NCI-H2029 treated with DMSO at 0.1 percent for 48 hours (cell line): ENCODE measurements at regions not wholly inside any gene's neighbourhood (a gene's known extent, or its start where the extent isn't known, plus 50 kb on each side); places are given as distances from the start of the nearest gene placed in this dataset.
"Not testable (repeated sequence)": the region's sequence is repeated elsewhere in the genome, so short reads cannot be mapped to it uniquely, and the experiment has no call there.

Experiments used
- DNase-seq: peaks from one replicate; lab custom pipeline; 2025; lab: John Stamatoyannopoulos, UW

DNA sequence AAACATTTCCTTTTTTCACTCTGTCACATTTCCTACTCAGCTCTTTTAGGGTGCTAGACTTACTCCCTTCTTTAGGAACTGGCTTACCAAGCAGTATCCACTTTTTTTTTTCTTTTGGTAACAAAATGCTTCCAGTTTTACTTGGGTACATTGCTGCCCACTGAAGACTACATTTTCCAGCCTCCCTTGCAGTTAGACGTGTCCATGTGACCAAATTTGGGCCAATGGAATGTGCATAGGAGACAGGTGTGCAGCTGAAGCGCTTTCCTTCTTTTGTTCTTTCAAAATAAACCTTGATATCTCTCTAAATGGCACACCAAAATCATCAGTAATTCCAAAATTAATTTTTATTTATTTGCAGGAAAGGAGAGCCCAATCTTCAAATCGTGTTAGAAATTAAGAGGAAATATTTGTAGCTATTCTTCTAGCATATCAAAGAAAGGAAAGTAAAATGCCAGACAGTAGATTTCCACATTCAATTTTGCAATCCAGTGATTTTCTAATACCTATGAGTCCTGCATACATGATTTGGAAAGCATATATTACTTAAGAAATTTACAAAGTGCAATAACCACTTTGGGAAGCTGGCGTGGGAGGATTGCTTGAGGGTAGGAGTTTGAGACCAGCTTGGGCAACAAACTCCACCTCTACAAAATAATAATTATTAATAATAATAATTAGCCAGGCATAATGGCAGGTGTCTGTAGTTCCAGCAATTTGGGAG, 422.0 kb upstream of the FRG2C start:
- DNase-seq: no peak

DNA sequence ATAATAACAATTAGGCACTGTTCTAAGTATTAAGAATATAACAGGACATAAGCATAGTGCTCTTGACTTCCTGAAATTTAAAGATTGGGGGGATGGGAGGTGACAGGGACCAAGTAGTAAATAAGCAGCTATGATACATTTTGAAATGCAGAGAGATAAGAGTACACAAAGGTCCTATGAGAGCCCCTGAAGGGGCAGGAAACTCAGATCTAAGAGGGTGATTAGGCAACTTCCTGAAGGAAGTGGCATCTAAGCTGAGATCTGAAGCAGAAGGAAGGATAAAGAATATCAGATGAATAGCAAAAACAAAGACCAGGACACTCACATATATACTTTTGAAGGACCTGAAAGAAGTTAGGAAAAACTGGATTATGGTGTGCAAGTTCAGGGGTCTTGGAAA, 415.2 kb upstream of the FRG2C start:
- no peak for DNase-seq

DNA sequence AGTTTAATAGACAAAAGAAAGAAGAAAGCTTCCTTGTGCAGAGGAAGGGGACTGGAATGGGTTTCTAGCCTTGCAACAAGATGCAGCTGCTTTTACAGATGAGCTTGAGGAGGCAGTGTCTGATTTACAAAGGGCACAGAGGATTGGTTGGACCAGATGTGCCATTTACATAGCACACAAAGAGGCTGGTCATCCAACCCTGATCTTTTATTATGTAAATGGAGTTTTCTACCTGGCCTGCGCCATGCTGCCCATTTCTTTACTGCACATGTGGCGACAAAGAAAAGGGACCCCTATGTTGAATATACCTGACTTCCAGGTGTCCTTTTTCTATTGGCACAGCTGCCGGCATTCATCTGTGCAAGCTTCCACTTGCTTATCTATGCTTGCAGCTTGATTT, 409.4 kb upstream of the FRG2C start:
- DNase-seq: no peak

DNA sequence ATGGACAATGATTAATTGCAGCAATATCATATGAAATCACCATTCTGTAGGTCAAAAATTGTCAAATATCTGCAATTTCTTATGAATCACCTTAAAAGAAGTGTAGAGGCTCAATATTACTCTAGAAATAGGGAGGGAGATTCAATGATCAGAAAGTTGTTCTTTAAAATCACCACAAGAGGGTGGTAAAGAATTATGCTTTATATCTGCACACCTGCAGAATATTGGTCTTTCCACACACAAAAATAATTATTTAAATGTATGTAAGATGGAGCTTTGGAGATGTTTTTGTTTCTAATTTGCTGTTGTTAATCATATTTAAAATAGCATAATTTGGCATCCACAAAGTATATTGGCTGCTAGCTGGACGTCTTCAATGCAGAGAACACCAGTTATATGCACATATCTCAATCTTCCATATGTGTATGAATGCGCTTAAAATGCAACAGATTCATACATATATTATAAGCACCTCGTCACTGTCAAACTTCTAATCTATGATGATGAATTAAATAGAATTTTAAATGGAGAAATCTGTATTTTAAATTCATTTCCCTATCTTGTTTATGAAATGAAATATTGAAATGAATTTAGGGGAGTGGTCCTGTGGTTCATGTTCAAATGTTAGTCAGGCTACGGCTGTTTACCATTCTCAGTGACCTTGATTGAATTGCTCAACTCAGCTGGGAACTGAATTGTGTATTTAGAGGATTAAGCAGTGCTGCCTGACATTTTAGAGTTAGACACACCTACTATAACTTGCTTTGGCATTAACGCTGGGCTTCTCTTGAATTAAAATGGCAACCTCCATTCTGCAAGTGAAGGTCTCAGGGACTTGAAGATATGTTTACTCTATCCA, 405.1 kb upstream of the FRG2C start:
- not testable (repeated sequence) for DNase-seq

DNA sequence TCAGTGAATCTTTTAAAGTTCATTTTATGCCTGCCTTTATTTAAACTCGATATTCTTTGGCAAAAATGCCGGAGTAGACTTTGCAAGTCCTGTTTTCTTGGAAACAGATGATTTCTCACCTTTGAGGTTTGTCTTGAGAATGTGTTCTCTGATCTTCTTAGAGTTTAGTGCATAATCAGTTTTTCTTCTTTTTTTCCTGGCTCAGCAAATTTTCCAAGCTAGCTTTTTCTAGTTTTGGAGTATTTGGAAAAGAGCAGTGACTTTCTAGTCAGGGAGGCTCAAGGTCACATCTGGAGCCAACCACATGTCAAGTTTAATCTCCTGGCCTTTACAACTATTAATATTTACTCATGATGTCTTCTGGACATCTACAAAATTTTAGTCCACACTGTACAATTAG, 403.2 kb upstream of the FRG2C start:
- DNase-seq: not testable (repeated sequence)

DNA sequence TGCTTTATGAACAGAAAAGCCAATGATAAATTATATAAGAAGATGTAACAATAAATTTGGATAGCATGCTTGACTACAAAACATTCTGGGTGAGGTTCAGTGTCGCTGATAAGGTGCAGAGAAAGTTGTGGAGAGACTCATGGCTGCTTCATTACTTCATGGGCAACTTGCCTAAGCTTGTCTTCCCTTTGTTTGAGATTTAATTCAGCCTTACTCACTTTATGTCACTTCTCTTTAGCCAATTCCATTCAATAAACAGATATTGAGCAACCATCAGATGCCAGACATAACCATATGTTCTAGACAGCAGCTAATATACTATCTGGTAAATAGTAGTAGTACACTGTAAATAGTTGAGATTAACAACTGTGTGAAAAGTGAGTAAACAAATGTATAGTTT, 401.5 kb upstream of the FRG2C start:
- DNase-seq: no peak

DNA sequence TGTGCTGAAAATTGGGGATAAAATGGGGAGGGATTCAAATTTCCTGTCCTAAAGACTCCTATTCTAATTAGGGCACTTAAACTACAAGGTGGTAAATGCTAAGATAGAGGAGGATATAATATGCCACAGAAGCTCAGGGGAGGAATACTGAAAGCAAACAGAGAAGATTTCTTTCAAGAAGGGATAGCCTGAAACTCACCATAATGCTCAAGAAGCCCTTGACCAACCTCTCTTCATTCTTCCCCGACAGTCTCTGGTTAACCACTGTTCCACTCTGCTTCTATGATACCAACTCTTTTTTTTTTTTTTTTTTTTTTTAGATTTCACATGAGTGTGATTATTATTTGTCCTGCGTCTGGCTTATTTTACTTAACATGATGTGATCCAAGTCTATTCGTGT, 398.2 kb upstream of the FRG2C start:
- no peak for DNase-seq

DNA sequence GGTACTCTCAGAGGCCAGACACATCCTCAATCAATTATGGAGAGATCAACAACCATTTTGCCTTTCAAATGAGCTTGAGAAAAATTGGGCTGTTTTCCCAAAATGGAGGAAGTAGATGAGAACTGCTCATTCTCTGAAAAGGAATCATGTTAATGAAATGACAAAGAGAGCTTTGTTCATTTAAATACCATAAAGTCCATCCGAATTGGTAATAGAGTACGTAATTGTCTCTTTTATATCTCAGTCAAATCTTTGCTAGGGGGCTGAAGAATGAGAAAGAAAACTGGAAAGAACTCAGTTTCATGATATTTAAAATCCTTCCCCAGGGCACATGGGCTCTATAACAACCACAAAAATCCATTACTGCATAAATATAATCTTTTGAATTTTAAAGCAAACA, 395.6 kb upstream of the FRG2C start:
- DNase-seq: not testable (repeated sequence)

DNA sequence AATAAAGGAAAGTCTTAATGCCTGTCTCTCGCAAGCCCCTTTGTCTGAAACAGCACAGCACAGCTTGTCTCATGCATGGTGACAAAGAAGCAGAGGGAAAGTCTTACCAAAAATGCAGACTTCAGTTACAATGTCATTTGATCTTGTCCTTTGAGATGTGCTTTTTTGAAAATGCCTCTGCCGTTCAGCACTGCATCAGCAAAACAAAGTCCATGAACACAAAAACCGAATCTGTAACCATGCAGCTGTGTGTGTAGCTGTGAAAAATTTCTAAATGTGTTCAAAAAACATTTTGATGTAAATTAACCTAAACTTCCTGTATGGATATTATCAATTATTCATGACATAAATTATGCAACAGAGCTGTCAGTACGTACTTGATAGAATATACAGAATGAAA, 391.9 kb upstream of the FRG2C start:
- not testable (repeated sequence) for DNase-seq

DNA sequence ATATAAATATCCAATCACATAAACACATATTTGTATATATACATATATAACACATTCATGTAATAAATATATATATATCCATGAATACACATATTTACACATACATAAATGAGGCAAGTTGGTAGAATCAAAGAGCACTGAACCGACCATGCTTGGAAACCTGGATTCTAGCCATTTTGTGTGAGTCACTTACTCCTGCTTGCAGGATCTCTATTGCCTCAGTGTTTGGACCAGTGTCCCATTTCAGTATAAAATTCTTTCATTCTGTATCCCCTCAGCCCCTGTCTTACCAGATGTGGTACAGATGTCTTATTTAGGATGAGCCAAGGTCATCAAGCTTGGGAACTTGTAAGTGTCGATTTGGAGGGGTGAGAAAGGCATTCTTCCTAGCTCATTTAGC, 391.4 kb upstream of the FRG2C start:
- no peak for DNase-seq

DNA sequence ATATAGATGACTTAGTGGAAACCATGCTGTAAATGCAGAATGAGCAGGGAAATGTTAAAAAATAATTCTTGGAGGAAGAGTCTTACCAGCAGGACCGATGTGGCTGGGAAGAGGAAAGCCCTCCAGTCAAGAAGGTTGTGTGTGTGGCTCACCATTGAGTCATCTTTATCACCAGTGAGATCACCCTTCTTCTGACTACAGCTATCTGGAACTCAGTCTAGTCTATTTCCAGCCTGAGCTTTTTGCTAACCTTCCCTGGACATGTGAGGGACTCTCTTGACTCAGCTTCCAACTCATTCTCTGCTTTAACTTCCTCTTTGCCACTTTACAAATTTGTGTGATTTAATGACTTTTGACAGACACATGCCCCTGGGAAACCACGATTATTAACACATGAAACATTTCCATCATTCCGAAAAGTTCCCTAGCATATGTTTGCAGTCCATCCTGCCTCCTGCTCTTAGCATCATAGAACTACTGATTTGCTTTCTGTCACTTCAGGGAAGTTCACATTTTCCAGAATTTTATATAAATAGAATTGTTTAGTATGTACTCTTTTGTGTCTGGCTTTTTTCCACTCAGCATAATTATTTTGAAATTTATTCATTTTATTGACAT, 378.5 kb upstream of the FRG2C start:
- DNase-seq: not testable (repeated sequence)

DNA sequence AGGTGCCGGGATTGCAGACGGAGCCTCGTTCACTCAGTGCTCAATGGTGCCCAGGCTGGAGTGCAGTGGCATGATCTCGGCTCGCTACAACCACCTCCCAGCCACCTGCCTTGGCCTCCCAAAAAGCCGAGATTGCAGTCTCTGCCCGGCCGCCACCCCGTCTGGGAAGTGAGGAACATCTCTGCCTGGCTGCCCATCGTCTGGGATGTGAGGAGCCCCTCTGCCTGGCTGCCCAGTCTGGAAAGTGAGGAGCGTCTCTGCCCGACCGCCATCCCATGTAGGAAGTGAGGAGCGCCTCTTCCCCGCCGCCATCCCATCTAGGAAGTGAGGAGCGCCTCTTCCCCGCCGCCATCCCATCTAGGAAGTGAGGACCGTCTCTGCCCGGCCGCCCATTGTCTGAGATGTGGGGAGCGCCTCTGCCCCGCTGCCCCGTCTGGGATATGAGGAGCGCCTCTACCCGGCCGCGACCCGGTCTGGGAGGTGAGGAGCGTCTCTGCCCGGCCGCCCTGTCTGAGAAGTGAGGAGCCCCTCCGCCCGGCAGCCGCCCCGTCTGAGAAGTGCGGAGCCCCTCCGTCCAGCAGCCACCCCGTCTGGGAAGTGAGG, 375.1 kb upstream of the FRG2C start:
- not testable (repeated sequence) for DNase-seq

DNA sequence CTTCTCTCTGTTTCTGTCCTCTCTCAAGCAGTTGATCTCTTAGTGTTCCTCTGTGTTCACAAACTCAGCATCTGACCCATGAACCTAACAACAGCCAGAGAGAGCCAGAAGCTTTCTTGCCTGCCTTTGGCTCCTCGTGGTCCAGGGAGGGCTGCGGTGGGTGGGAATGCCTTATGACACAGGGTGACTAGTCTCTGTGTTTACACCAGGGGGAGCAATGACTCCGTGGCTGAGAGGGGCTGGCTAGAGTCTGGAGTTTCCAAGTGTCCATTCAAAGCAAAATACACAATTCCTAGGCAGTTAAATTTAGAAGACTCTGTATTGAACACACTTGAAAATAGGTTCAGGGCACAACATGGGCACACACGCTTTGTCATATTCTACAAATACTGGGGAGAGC, 370.0 kb upstream of the FRG2C start:
- DNase-seq: no peak

DNA sequence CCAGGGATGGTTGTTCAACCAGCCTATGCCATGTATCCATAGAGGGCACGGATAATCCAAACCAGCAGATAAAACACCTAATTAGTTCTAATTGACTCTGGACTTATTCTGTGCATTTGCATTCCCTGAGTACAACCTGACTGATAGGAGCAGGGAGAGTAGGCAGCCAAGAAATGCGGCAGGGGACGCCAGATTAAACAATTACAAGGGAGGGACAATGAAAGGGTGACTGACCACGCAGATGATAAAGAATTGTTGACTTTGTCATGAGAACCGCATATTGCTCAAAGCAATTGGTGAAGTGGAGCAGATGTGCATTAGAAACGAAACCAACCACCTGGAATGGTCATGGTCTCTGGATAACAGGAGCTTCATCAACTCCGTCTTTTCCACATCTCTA, 369.1 kb upstream of the FRG2C start:
- DNase-seq: peak; percentile 34

DNA sequence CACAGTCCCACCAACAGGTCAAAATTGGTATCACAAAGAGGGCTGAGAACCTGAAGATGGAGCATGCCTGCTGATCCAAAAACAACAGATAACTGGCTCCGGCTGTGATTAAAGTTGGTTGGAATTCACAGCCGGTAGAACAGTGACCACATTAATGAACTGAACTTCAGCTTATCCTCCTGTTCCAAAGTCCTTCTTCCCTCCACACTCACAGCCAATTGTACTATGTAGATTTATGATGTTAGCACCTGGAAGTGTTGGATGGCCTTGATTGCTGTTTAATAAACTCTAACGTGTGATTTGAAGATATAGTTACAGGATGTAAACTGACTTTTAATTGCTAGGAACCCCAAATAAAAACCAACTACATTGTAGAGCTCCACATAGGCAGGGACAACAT, 367.3 kb upstream of the FRG2C start:
- DNase-seq: no peak

DNA sequence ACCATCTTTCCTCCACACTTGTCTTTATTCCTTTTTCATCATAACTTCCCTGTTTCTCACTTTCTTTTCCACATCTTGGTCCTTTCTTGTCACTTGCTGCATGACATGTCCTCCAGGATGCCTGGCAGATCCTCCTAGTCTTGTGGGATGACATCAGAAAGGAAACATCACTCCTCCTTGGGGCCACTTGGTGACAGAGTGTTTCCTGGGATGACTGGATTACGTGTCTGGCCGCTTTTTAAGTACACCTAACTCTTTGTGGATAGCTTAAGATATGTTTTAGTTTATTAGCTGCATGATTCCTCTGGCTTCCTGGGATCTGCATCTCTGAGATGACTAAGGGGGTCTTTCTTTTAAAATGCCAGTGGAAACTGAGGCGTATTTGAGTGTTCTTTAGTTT, 363.5 kb upstream of the FRG2C start:
- no peak for DNase-seq

DNA sequence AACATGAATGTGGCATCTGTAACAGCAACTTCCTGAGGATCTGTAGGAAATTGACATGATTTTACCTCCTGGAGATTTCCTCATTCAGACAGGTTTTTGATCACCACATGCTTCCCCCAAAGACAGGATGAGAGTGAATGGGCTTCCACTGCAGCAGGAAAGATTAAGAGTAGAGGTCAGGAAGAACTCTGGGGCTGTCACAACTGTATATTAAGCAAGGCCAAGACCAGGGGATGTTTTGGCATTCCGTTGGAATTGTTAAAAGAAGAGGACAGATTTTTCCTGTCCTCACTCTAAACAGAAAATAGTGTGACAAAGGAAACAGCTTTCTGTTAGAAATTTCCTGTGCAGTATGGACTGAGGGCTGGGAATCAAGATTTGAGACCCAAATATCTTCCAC, 363.1 kb upstream of the FRG2C start:
- not testable (repeated sequence) for DNase-seq

DNA sequence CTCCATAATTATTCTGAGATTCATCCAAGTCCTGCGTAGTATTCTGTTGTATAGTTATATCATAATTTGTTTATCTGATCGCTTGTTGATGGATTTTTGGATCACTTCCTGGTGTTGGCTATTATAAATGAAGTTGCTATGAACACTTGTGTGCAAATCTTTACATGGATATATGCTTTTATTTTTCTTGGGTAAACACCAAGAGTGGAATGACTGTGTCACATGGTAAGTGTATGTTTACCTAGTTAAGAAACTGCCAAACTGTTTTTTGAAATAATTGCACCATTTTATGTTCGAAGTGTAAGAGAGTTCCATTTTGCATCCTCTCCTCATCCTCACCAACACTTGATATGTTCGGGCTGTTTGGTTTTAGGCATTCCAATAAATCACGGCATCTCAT, 360.4 kb upstream of the FRG2C start:
- no peak for DNase-seq

DNA sequence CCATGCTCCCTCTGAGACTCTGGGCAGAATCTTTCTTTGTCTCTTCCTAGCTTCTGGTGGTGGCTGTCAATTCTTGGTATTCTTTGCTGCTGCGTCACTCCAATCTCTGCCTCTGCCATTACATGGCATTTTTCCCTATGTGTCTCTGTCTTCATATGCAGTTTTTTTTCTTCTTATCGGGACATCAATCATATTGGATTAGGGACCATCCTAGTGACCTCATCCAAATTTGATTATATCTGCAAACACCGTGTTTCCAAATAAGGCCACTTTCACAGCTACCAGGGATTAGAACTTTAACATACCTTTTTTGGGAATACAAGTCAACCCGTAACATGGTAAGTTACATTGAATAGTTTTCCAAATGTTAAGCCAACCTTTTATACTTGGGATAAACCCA, 358.2 kb upstream of the FRG2C start:
- DNase-seq: no peak

DNA sequence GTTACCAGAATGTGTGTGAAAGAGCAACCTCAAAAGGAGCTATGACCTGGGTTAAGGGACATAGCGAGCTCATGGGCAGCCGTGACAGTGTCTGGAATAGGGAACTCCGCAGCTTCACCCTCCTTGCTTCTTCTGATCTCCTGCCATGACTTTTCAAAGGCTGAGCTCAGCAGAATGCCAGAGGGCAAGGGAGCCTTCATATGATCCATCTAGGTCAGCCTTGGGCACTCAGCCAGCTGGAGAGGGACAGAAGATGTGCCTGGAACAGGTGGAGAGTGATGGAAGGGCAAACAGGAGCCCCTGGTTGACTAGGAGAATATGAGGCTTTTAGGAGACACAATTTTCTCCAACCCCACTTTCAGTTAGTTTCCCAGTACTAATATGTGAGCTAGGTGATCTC, 352.8 kb upstream of the FRG2C start:
- DNase-seq: not testable (repeated sequence)

DNA sequence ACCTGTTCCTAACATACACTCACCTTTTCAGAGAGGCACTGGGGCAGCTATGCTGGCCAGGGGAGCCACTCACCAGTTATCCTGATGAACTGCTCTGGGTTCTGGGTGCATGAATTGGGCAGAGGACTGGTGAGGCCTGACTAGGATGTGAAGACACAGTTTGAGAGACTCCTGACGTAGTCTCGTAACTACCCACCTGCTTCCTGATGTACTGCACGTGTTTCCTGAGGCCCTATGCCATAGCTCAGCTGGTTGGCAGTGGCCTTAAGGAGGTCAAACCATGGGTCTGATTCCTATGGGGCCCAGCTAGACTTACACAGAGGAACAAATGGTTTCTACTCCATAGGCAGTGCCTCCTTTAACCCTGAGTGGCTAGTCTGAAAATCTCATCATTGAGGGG, 351.7 kb upstream of the FRG2C start:
- DNase-seq: not testable (repeated sequence)

DNA sequence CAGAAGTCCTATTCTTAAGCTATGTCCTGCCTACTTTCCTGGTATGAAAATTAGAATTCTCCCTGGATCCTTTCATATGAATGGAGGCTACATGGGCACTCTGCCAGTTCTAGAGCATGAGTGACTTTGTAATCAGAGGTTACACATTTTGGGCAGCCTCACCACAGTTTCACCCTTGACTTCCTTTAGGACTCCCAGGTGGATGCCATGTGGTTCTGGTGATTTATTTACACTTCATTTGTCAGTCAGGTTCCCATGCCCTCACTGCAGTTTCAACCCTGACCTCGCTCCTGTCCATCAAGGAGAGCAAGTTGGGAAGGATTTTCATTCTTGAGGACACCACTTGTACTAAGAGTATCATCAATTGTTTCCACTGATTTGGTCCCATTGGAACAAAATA, 344.4 kb upstream of the FRG2C start:
- not testable (repeated sequence) for DNase-seq

DNA sequence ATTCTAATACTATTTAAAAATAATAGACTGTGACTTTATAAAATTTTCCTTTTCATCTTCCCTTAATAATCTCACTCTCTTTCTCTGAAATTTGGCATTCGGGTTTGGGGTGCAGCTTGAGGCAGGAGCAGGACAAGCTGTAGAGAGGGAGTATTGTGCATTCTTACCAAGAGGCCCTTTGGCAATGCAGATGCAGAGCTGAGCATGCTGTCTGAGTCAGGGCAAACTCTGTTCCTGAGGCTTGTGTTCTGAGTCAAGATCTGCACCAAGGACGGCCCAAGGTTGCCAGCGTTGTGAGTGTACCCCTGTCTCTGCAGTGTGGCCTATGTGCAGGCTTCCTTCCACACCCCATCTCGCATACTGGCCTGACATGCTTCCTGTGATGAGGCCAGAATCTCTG, 343.8 kb upstream of the FRG2C start:
- no peak for DNase-seq
